CD4-positive, alpha-beta T cell (primary cell): ENCODE measurements at regions not wholly inside any gene's neighbourhood (a gene's known extent, or its start where the extent isn't known, plus 50 kb on each side); places are given as distances from the start of the nearest gene placed in this dataset.

Source experiments
- ATAC-seq: fragments of 200-7000 bp; cut with Tn5 transposase; one replicate; pipeline ENCODE4 v1.10.0; 2022; ENCODE audit warnings: mild to moderate bottlenecking; ENCODE audit not compliant: poor library complexity
- CTCF ChIA-PET: fragments of 350-600 bp; sonication (Branson Sonifier 250); formaldehyde crosslinking; loops from one replicate; lab custom pipeline; 2021; ENCODE audit warnings: antibody characterized with exemption, inconsistent platforms; lab: Charles Lee
- POLR2A ChIA-PET: fragments of 350-600 bp; sonication (Branson Sonifier 250); formaldehyde crosslinking; loops from one replicate; lab custom pipeline; 2021; ENCODE audit warnings: antibody characterized with exemption, inconsistent platforms; lab: Charles Lee
- DNase-seq, 14 experiments: peaks; one replicate each; pipeline ENCODE4 v3.0.0-alpha.2; 2013 to 2020; ENCODE audit warnings: mixed read lengths in 2 of 14
- H3K27ac ChIP-seq, 2 donors: one replicate each; pipeline versions ENCODE4 v1.5.1 to v1.7.0; 2013; ENCODE audit warnings: low read length in 2 of 2, low read depth in 1 of 2, mild to moderate bottlenecking in 1 of 2
- H3K27me3 ChIP-seq, 2 experiments: 1 replicate in 1 of 2; 2 replicates in 1 of 2; pipeline versions ENCODE4 v1.6.1 to v1.7.0; 2013; ENCODE audit warnings: low read length in 2 of 2, control low read depth in 1 of 2, mild to moderate bottlenecking in 1 of 2, moderate library complexity in 1 of 2; ENCODE audit not compliant: insufficient read depth in 2 of 2, control insufficient read depth in 1 of 2
- H3K36me3 ChIP-seq: one replicate; pipeline ENCODE4 v1.6.1; 2013; ENCODE audit warnings: low read length, control low read depth; ENCODE audit not compliant: insufficient read depth
- H3K4me1 ChIP-seq: one replicate; pipeline ENCODE4 v1.6.1; 2013; ENCODE audit warnings: low read length, control low read depth; ENCODE audit not compliant: insufficient read depth
- H3K4me3 ChIP-seq: one replicate; pipeline ENCODE4 v1.5.1; 2013; ENCODE audit warnings: mild to moderate bottlenecking, low read length, moderate library complexity
- H3K9me3 ChIP-seq, 2 experiments: 1 replicate in 1 of 2; 2 replicates in 1 of 2; pipeline versions ENCODE4 v1.6.1 to v1.7.0; 2013; ENCODE audit warnings: low read length in 2 of 2, mild to moderate bottlenecking in 2 of 2, control low read depth in 1 of 2, moderate library complexity in 1 of 2; ENCODE audit not compliant: control insufficient read depth in 1 of 2, insufficient read depth in 1 of 2
- H3K27ac Mint-ChIP-seq: one replicate; pipeline ENCODE4 v1.8.0; 2020; ENCODE audit warnings: mixed read lengths
- H3K27me3 Mint-ChIP-seq: one replicate; pipeline ENCODE4 v1.8.0; 2021; ENCODE audit warnings: mixed read lengths
- H3K36me3 Mint-ChIP-seq: one replicate; pipeline ENCODE4 v1.8.0; 2021; ENCODE audit warnings: low read depth, mixed read lengths
- H3K4me1 Mint-ChIP-seq: one replicate; pipeline ENCODE4 v1.8.0; 2021; ENCODE audit warnings: low read depth, mixed read lengths
- H3K4me3 Mint-ChIP-seq: one replicate; pipeline ENCODE4 v1.8.0; 2020; ENCODE audit warnings: mild to moderate bottlenecking, mixed read lengths
- H3K9me3 Mint-ChIP-seq: one replicate; pipeline ENCODE4 v1.8.0; 2020; ENCODE audit warnings: mixed read lengths
- intact Hi-C, 2 experiments: fragments of 100-400 bp; cut with DNase I in 1 of 2; cut with micrococcal nuclease in 1 of 2; formaldehyde crosslinking; loops; one replicate each; pipeline versions ENCODE4 v1.15.1 to v1.9.0; 2023 to 2025; cut with DNase I, micrococcal nuclease
- TF ChIP-seq, protein P1 (sequence below): fragments of 200-600 bp; IDR thresholded peaks from one replicate; pipeline ENCODE4 v1.8.0; 2022; ENCODE audit warnings: antibody characterized with exemption, mild to moderate bottlenecking

DNA sequence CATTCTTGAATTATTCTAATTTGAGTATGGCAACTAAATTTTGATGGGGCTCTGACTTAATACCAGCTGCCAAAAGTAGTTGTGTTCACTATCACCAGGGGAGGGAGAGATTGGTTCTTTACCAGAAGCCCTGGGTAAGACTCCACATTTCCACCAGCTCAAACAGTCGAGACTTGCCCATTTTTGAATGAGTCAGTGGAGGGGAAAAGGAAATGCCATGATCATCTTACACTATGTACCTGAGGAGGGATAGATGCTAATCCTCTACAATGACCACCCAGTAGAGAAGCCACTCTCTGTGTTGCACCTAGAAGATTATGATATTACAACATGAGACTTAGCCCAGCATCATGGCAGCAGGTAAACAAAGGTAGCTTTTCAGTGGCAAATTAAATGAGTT is 77.0 kb upstream of the SGK1 start:
- ChIA-PET CTCF (no interaction called here), POLR2A (no interaction called here)
- no peaks in the 10 kb centered on the region for H3K36me3 Mint-ChIP-seq
- Histone ChIP-seq H3K27me3 (no peaks in the 10 kb centered on the region), H3K4me3 (no peak overlapping the region), H3K4me1 (no peaks in the 10 kb centered on the region), H3K27ac (no peak overlapping the region), H3K9me3 (peaks cover 0 to 4% of the 10 kb centered on the region in 2 experiments), H3K36me3 (no peaks in the 10 kb centered on the region)
- DNase-seq (no peak), ATAC-seq (no peak)
- H3K9me3 Mint-ChIP-seq: no peaks in the 10 kb centered on the region
- intact Hi-C loops: no loop called here
- no peaks in the 10 kb centered on the region for H3K27me3 Mint-ChIP-seq
- no peak overlapping the region for H3K27ac Mint-ChIP-seq
- H3K4me3 Mint-ChIP-seq: no peak overlapping the region
- TF ChIP-seq, protein P1, sequence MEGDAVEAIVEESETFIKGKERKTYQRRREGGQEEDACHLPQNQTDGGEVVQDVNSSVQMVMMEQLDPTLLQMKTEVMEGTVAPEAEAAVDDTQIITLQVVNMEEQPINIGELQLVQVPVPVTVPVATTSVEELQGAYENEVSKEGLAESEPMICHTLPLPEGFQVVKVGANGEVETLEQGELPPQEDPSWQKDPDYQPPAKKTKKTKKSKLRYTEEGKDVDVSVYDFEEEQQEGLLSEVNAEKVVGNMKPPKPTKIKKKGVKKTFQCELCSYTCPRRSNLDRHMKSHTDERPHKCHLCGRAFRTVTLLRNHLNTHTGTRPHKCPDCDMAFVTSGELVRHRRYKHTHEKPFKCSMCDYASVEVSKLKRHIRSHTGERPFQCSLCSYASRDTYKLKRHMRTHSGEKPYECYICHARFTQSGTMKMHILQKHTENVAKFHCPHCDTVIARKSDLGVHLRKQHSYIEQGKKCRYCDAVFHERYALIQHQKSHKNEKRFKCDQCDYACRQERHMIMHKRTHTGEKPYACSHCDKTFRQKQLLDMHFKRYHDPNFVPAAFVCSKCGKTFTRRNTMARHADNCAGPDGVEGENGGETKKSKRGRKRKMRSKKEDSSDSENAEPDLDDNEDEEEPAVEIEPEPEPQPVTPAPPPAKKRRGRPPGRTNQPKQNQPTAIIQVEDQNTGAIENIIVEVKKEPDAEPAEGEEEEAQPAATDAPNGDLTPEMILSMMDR: no peak
- no peaks in the 10 kb centered on the region for H3K4me1 Mint-ChIP-seq

DNA sequence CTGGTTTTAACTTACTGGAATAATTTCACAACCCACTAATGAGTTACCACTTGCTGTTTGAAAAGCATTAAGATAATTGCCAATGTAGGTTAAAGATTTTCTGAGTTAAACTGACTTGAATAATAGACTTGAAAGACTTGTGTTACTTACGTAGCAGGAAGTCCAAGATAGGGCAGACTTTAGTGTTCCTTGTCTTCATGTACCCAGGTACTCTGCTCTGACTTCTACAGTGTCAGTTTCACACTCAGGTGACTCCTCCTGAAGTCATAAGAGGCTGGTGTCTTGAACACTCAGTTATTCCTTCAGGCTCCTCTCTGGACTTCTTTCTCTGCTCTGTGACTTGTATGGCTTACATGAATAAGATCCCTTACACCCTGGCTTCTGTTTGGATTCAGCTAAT is 76.3 kb upstream of the SGK1 start:
- Mint-ChIP-seq H3K9me3 (no peaks in the 10 kb centered on the region), H3K4me1 (no peaks in the 10 kb centered on the region), H3K27ac (no peak overlapping the region), H3K27me3 (no peaks in the 10 kb centered on the region), H3K36me3 (no peaks in the 10 kb centered on the region), H3K4me3 (no peak overlapping the region)
- H3K4me3 ChIP-seq: no peak overlapping the region
- ChIA-PET POLR2A (no interaction called here), CTCF (no interaction called here)
- no peak overlapping the region for H3K27ac ChIP-seq
- no peaks in the 10 kb centered on the region for H3K27me3 ChIP-seq
- peaks cover 0 to 4% of the 10 kb centered on the region in 2 experiments for H3K9me3 ChIP-seq
- no peak for DNase-seq
- intact Hi-C loops: no loop called here
- TF ChIP-seq, protein P1: no peak
- H3K36me3 ChIP-seq: no peaks in the 10 kb centered on the region
- no peak for ATAC-seq
- H3K4me1 ChIP-seq: no peaks in the 10 kb centered on the region

DNA sequence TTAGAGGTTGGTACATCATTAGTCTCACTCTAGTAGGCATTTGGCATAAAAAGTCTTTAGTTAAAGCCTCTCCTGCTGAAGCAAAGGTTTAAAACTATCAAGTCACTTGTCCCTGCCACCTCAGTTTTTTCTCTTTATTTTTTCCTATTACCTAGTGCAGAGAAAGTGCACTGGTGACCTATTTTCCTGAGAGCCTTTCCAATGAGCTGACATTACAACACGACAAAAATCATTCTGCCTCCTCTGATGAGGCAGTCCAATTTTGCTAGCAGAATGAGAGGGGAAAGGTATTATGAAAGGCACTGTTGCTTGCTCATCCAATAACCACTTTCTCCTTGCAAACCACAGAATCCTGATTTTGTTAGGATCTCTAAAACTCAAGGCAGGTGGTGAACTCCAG is 73.3 kb upstream of the SGK1 start:
- Histone ChIP-seq H3K36me3 (no peaks in the 10 kb centered on the region), H3K4me3 (no peak overlapping the region), H3K9me3 (peaks cover 0 to 4% of the 10 kb centered on the region in 2 experiments), H3K27ac (no peak overlapping the region), H3K27me3 (no peaks in the 10 kb centered on the region), H3K4me1 (no peaks in the 10 kb centered on the region)
- Mint-ChIP-seq H3K27me3 (no peaks in the 10 kb centered on the region), H3K4me3 (no peak overlapping the region), H3K4me1 (no peaks in the 10 kb centered on the region), H3K36me3 (no peaks in the 10 kb centered on the region), H3K27ac (no peak overlapping the region), H3K9me3 (no peaks in the 10 kb centered on the region)
- TF ChIP-seq, protein P1: no peak
- ChIA-PET POLR2A (no interaction called here), CTCF (no interaction called here)
- ATAC-seq (no peak), DNase-seq (no peak)
- intact Hi-C loops: no loop called here
